IPS-20b (cell line): ENCODE measurements at regions not wholly inside any gene's neighbourhood (a gene's known extent, or its start where the extent isn't known, plus 50 kb on each side); places are given as distances from the start of the nearest gene placed in this dataset.

Experiments
- H3K27ac ChIP-seq: one replicate; pipeline ENCODE4 v1.5.1; 2013; ENCODE audit warnings: low read length
- H3K27me3 ChIP-seq: 2 replicates; pipeline ENCODE4 v1.6.1; 2013; ENCODE audit warnings: mild to moderate bottlenecking, low read length, inconsistent platforms; ENCODE audit not compliant: insufficient read depth
- H3K36me3 ChIP-seq: 2 replicates; pipeline ENCODE4 v1.6.1; 2013; ENCODE audit warnings: low read depth, mild to moderate bottlenecking, inconsistent platforms, low read length, moderate library complexity; ENCODE audit not compliant: insufficient read depth
- H3K4me1 ChIP-seq: 2 replicates; pipeline ENCODE4 v1.6.1; 2013; ENCODE audit warnings: mild to moderate bottlenecking, control low read depth, inconsistent platforms, low read length, moderate library complexity; ENCODE audit not compliant: insufficient read depth
- H3K4me3 ChIP-seq: 2 replicates; pipeline ENCODE4 v1.5.1; 2013; ENCODE audit warnings: mild to moderate bottlenecking, low read length, inconsistent platforms
- H3K9ac ChIP-seq: 2 replicates; pipeline ENCODE4 v1.6.1; 2013; ENCODE audit warnings: low read depth, mild to moderate bottlenecking, inconsistent platforms, low read length, moderate library complexity
- H3K9me3 ChIP-seq: 2 replicates; pipeline ENCODE4 v1.6.1; 2013; ENCODE audit warnings: mild to moderate bottlenecking, low read depth, low read length, inconsistent platforms; ENCODE audit not compliant: insufficient read depth

DNA sequence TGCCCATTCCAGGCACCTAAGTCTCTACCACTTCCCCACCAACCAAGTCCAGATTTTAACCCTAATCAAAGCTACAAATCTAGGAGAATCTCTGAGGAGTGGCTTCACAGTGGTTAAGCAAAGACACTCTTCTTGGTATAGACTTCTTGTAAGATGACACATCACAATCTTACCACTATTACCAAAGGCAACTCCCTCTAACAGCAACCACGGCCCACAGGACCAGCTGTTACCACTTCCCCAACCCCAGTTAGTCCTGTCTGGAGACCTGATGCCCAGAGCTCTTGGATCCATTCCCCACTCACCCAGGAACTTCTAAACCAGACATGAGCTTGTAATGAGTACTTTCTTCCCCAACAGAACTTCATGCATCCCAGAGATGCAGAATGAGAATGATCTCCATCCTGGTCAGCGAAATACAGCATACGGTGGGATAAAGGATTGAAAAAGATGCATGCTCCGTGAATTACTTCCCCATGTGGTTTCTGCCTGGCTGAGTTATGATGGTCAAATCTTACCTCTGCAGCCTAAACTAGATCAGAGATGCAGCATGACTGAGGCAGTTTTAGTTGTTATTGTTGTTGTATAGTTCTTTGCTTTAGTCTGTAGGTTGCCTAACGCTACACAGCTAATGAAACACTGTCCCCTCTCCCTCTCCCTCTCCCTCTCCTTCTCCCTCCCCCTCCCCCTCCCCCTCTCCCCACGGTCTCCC, 87.7 kb upstream of the FOXN3 start:
- no peak overlapping the region for H3K4me3 ChIP-seq
- H3K9me3 ChIP-seq = no peaks in the 10 kb centered on the region
- no peak overlapping the region for H3K9ac ChIP-seq
- no peaks in the 10 kb centered on the region for H3K27me3 ChIP-seq
- no peak overlapping the region for H3K27ac ChIP-seq
- H3K4me1 ChIP-seq = no peaks in the 10 kb centered on the region
- H3K36me3 ChIP-seq = peaks cover 8% of the 10 kb centered on the region; the same call in 1 of the 2 replicates

DNA sequence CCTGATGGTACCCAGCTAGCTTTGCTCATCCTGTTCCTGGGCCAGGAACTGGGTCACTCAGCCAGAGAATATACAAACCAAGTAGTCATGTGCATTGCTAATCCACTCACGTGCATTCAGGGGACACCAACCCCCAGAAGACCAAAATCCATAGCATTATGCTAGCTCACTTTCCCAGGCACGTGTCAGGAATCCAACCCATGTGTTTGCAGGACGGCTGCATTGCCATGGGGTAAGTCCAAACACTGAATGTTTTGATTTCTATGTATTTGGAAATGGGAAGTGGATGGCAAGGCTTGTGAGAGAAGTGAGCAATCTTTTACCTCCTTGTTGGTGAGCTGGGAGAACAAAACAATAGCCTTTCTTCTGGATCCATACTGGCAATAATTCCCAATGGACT, 87.1 kb upstream of the FOXN3 start:
- Histone ChIP-seq H3K4me1 (no peaks in the 10 kb centered on the region), H3K4me3 (no peak overlapping the region), H3K27me3 (no peaks in the 10 kb centered on the region), H3K9ac (no peak overlapping the region), H3K9me3 (no peaks in the 10 kb centered on the region), H3K27ac (no peak overlapping the region), H3K36me3 (peaks cover 8% of the 10 kb centered on the region; the same call in 1 of the 2 replicates)

DNA sequence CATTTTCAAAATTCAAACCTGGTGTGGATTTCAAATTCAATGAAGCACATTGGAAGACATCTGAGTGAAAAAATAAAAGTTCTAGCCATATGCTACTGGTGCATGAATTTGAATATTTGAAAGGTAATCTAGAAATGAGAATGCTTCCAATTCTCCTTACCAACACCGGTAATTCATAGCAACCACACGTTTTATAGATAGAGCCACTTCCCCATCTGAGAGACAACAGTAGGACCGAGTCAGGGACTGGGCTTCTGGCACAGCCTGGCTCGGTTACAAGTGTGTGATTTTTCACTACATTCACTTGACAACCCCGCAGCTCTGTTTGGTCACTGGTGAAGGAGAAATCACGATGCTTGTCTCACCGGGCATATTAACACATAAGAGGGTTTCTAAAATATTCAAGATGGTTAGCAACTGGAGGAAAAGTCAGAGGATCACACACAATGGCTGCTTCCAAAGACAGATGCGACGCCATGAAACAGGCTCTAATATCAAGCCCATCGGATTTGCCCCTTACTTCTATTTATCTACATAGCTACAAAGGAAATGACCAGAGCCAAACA, 86.5 kb upstream of the FOXN3 start:
- Histone ChIP-seq H3K27me3 (no peaks in the 10 kb centered on the region), H3K36me3 (peaks cover 8% of the 10 kb centered on the region; the same call in 1 of the 2 replicates), H3K4me3 (no peak overlapping the region), H3K4me1 (no peaks in the 10 kb centered on the region), H3K9me3 (no peaks in the 10 kb centered on the region), H3K27ac (no peak overlapping the region), H3K9ac (no peak overlapping the region)

- H3K27ac ChIP-seq = no peak overlapping the region
- H3K9me3 ChIP-seq = no peaks in the 10 kb centered on the region
- no peaks in the 10 kb centered on the region for H3K27me3 ChIP-seq
- no peaks in the 10 kb centered on the region for H3K4me1 ChIP-seq
- peaks cover 8% of the 10 kb centered on the region; the same call in 1 of the 2 replicates for H3K36me3 ChIP-seq
- no peak overlapping the region for H3K4me3 ChIP-seq
- no peak overlapping the region for H3K9ac ChIP-seq
Observed at GRCh38 chr14:89502966-89503365, 85.9 kb upstream of the FOXN3 start.

- Histone ChIP-seq H3K4me3 (no peak overlapping the region), H3K9ac (no peak overlapping the region), H3K4me1 (no peaks in the 10 kb centered on the region), H3K27me3 (no peaks in the 10 kb centered on the region), H3K27ac (no peak overlapping the region), H3K9me3 (no peaks in the 10 kb centered on the region), H3K36me3 (peaks cover 8% of the 10 kb centered on the region; the same call in 1 of the 2 replicates)
Observed at GRCh38 chr14:89501381-89501780, 84.3 kb upstream of the FOXN3 start.

DNA sequence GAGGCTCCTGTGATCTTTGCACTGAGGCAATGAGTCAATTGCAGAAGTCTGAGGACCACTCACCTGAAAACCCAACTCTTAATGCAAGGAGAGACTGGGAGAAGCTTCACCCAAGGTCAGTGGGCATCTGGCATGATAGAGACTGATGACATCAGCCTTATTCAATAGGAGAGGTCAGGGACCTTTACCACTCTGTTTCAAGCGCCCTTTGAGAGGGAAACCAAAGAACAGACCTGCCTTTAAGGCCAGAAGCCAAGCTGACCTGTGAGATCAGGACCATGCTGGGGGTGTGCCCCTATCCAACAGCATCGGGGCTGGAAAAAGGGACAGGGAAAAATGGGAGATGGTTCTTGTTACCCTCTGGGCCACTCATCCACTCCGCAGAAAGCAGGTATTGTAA, 83.3 kb upstream of the FOXN3 start:
- no peak overlapping the region for H3K4me3 ChIP-seq
- no peaks in the 10 kb centered on the region for H3K4me1 ChIP-seq
- no peak overlapping the region for H3K27ac ChIP-seq
- peaks cover 8% of the 10 kb centered on the region; the same call in 1 of the 2 replicates for H3K36me3 ChIP-seq
- no peaks in the 10 kb centered on the region for H3K9me3 ChIP-seq
- no peak overlapping the region for H3K9ac ChIP-seq
- H3K27me3 ChIP-seq = no peaks in the 10 kb centered on the region

GRCh38 chr14:89498878-89499277, 81.8 kb upstream of the FOXN3 start:
- peaks cover 8% of the 10 kb centered on the region; the same call in 1 of the 2 replicates for H3K36me3 ChIP-seq
- H3K27ac ChIP-seq = no peak overlapping the region
- H3K27me3 ChIP-seq = no peaks in the 10 kb centered on the region
- no peak overlapping the region for H3K4me3 ChIP-seq
- no peaks in the 10 kb centered on the region for H3K9me3 ChIP-seq
- H3K9ac ChIP-seq = no peak overlapping the region
- H3K4me1 ChIP-seq = peaks cover 7% of the 10 kb centered on the region; the same call in 1 of the 2 replicates

DNA sequence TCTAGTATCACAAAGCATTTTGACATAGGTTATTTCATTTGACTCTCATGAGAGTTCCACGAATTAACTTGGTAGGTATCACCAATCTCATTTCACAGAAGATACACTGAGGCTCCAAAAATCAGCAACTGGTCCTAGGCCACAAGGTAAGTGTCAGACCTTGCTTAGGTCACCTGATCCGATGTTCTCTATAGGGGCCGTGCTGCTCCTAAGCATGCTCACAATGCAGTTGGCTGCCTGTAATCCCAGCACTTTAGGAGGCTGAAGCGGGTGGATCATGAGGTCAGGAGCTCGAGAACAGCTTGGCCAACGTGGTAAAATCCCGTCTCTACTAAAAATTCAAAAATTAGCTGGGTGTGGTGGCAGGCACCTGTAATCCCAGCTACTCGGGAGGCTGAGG, 78.7 kb upstream of the FOXN3 start:
- H3K4me1 ChIP-seq = peaks cover 13% of the 10 kb centered on the region; the same call in 1 of the 2 replicates
- peaks cover 6% of the 10 kb centered on the region; the same call in 1 of the 2 replicates for H3K36me3 ChIP-seq
- no peaks in the 10 kb centered on the region for H3K27me3 ChIP-seq
- H3K4me3 ChIP-seq = no peak overlapping the region
- H3K27ac ChIP-seq = no peak overlapping the region
- no peaks in the 10 kb centered on the region for H3K9me3 ChIP-seq
- H3K9ac ChIP-seq = no peak overlapping the region

DNA sequence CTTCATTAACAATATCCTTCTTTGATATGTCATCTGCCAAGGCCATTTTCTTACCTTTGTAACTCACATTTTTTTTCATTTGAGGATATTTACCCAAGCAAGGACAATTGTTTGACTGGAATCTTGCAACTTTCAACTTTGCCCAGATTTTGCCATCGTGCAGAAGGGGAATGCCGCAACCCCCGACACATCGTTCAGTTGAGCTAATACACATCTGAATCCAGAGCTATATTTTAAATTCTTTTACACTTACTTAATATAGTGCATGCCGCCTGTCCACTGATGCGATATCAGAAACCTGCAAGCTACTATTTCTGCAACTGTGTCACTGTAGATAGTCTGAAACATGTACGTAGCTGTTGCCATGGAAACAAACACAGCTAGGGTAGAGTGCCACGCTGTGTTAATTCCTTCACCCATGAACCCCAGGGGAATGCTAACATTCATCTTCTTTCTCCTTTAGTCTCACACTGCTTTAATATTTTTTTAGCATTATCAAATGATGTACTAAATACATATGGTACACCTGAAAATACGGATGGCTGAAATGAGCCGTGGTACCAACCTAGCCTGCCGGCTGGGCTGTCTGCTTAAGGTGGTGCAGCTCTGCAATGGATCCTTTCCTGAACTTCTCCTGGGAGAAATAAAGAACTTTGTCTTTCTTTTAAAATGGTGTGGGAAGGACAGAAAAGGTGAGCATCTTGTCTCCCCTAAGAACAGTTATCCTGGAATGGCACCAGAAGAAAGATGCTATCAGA, 77.0 kb upstream of the FOXN3 start:
- Histone ChIP-seq H3K9me3 (no peaks in the 10 kb centered on the region), H3K4me1 (peaks cover 17% of the 10 kb centered on the region; the same call in 1 of the 2 replicates), H3K27ac (no peak overlapping the region), H3K9ac (no peak overlapping the region), H3K36me3 (no peaks in the 10 kb centered on the region), H3K4me3 (no peak overlapping the region), H3K27me3 (no peaks in the 10 kb centered on the region)

DNA sequence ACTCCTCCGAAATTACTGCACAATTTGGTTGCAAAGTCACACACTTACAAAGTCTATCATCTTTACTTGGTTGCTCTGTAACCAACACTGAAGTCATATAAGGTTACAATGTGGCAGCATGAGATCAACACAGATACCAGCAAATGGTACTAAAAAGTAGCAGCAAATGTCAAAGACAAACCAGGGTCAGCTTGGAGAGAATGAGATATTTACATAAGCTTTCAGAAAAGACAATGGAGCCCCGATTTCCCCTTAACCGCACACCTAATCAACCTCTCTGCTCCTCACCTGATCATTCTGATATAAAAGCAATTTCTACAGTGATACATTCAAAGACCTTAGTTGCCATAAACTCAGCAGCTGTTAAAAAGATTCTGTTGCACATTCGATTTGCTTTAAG, 76.4 kb upstream of the FOXN3 start:
- Histone ChIP-seq H3K27ac (no peak overlapping the region), H3K4me1 (peaks cover 17% of the 10 kb centered on the region; the same call in 1 of the 2 replicates), H3K9me3 (no peaks in the 10 kb centered on the region), H3K27me3 (no peaks in the 10 kb centered on the region), H3K4me3 (no peak overlapping the region), H3K36me3 (no peaks in the 10 kb centered on the region), H3K9ac (no peak overlapping the region)

- Histone ChIP-seq H3K9ac (no peak overlapping the region), H3K36me3 (no peaks in the 10 kb centered on the region), H3K4me3 (no peak overlapping the region), H3K27me3 (no peaks in the 10 kb centered on the region), H3K27ac (no peak overlapping the region), H3K9me3 (no peaks in the 10 kb centered on the region), H3K4me1 (peaks cover 17% of the 10 kb centered on the region; the same call in 1 of the 2 replicates)
Observed at GRCh38 chr14:89491711-89492381, 74.8 kb upstream of the FOXN3 start.
